ENCODE measurements at regions not wholly inside any gene's neighbourhood (a gene's known extent, or its start where the extent isn't known, plus 50 kb on each side); places are given as distances from the start of the nearest gene placed in this dataset.

DNA sequence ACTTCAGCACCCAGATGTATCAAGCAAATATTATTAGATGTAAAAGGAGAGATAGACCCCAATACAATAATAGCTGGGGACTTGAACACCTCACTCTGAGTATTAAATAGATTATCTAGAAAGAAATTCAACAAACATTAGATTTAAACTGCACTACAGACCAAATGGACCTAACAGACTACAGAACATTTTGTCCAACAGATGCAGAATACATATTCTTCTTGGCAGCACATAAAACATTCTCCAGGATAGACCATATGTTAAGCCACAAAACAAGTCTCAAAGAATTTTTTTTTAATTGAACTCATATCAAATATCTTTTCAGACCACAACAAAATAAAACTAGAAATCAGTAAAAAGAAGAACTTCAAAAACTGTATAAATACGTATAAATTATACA is 130.4 kb downstream of the MTERF1 start:
- no peak for TF ChIP-seq YY1 (IDR thresholded peaks at IDR 0.05; ENCODE audit: extremely low read depth, insufficient replicate concordance, low read depth, low read length)
- TF ChIP-seq, protein P1, sequence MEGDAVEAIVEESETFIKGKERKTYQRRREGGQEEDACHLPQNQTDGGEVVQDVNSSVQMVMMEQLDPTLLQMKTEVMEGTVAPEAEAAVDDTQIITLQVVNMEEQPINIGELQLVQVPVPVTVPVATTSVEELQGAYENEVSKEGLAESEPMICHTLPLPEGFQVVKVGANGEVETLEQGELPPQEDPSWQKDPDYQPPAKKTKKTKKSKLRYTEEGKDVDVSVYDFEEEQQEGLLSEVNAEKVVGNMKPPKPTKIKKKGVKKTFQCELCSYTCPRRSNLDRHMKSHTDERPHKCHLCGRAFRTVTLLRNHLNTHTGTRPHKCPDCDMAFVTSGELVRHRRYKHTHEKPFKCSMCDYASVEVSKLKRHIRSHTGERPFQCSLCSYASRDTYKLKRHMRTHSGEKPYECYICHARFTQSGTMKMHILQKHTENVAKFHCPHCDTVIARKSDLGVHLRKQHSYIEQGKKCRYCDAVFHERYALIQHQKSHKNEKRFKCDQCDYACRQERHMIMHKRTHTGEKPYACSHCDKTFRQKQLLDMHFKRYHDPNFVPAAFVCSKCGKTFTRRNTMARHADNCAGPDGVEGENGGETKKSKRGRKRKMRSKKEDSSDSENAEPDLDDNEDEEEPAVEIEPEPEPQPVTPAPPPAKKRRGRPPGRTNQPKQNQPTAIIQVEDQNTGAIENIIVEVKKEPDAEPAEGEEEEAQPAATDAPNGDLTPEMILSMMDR (IDR thresholded peaks at IDR 0.05 in 2 of 3, conservative IDR thresholded peaks at IDR 0.05 in 1 of 3; ENCODE audit: borderline replicate concordance in 1 of 3, insufficient read depth in 1 of 3, low read depth in 2 of 3, low read length in 2 of 3) = no peak
- TF ChIP-seq POLR2AphosphoS5 (IDR thresholded peaks at IDR 0.05; ENCODE audit: low read depth, low read length) = no peak
- TF ChIP-seq, protein P2, sequence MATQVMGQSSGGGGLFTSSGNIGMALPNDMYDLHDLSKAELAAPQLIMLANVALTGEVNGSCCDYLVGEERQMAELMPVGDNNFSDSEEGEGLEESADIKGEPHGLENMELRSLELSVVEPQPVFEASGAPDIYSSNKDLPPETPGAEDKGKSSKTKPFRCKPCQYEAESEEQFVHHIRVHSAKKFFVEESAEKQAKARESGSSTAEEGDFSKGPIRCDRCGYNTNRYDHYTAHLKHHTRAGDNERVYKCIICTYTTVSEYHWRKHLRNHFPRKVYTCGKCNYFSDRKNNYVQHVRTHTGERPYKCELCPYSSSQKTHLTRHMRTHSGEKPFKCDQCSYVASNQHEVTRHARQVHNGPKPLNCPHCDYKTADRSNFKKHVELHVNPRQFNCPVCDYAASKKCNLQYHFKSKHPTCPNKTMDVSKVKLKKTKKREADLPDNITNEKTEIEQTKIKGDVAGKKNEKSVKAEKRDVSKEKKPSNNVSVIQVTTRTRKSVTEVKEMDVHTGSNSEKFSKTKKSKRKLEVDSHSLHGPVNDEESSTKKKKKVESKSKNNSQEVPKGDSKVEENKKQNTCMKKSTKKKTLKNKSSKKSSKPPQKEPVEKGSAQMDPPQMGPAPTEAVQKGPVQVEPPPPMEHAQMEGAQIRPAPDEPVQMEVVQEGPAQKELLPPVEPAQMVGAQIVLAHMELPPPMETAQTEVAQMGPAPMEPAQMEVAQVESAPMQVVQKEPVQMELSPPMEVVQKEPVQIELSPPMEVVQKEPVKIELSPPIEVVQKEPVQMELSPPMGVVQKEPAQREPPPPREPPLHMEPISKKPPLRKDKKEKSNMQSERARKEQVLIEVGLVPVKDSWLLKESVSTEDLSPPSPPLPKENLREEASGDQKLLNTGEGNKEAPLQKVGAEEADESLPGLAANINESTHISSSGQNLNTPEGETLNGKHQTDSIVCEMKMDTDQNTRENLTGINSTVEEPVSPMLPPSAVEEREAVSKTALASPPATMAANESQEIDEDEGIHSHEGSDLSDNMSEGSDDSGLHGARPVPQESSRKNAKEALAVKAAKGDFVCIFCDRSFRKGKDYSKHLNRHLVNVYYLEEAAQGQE (IDR thresholded peaks at IDR 0.05; ENCODE audit: low read depth) = no peak
- no peak for TF ChIP-seq SP1 (IDR thresholded peaks at IDR 0.05; ENCODE audit: low read depth)
- no peak for TF ChIP-seq POLR2A (IDR thresholded peaks at IDR 0.05; ENCODE audit: borderline replicate concordance, extremely low read depth, insufficient read depth, insufficient read length)
- no peak for TF ChIP-seq FOSL1 (IDR thresholded peaks at IDR 0.05; ENCODE audit: low read depth)
